Liver (tissue), 8 donors: ENCODE measurements at regions not wholly inside any gene's neighbourhood (a gene's known extent, or its start where the extent isn't known, plus 50 kb on each side); places are given as distances from the start of the nearest gene placed in this dataset.

ENCODE experiments used
- DNase-seq: peaks from one replicate; pipeline ENCODE4 v3.0.0-alpha.2; 2017; ENCODE audit warnings: low spot score
- H3K27ac ChIP-seq, 2 donors: one replicate each; pipeline ENCODE4 v1.7.0; 2013; ENCODE audit warnings: inconsistent platforms in 2 of 2, low read length in 2 of 2, control low read depth in 1 of 2, low read depth in 1 of 2, mild to moderate bottlenecking in 1 of 2
- H3K27me3 ChIP-seq, 4 donors: one replicate each; pipeline versions ENCODE4 v1.6.1 to v1.7.0; 2013; ENCODE audit warnings: low read length in 3 of 4, inconsistent platforms in 1 of 4, mild to moderate bottlenecking in 1 of 4, moderate library complexity in 1 of 4; ENCODE audit not compliant: control insufficient read depth in 4 of 4, insufficient read depth in 4 of 4
- H3K36me3 ChIP-seq, 4 donors: one replicate each; pipeline versions ENCODE4 v1.6.1 to v1.7.0; 2013; ENCODE audit warnings: low read length in 3 of 4, mild to moderate bottlenecking in 3 of 4, low read depth in 1 of 4, moderate library complexity in 1 of 4; ENCODE audit not compliant: control insufficient read depth in 4 of 4, insufficient read depth in 3 of 4
- H3K4me1 ChIP-seq, 4 donors: one replicate each; pipeline versions ENCODE4 v1.6.1 to v1.7.0; 2013; ENCODE audit warnings: low read length in 3 of 4, mild to moderate bottlenecking in 3 of 4, moderate library complexity in 1 of 4; ENCODE audit not compliant: control insufficient read depth in 4 of 4, insufficient read depth in 4 of 4
- H3K4me3 ChIP-seq, 3 donors: one replicate each; pipeline versions ENCODE4 v1.6.1 to v1.7.0; 2013; ENCODE audit warnings: low read length in 3 of 3, control low read depth in 1 of 3, low read depth in 1 of 3, mild to moderate bottlenecking in 1 of 3
- H3K9ac ChIP-seq, 2 donors: one replicate each; pipeline ENCODE4 v1.7.0; 2013; ENCODE audit warnings: low read length in 2 of 2, mild to moderate bottlenecking in 2 of 2, moderate library complexity in 2 of 2, control low read depth in 1 of 2, low read depth in 1 of 2
- H3K9me3 ChIP-seq, 4 donors: one replicate each; pipeline versions ENCODE4 v1.6.1 to v1.7.0; 2013; ENCODE audit warnings: low read length in 3 of 4; ENCODE audit not compliant: control insufficient read depth in 4 of 4
- ATF3 ChIP-seq: IDR thresholded peaks from 2 replicates; pipeline ENCODE4 v1.6.1; 2016; ENCODE audit warnings: antibody characterized with exemption
- CTCF ChIP-seq: fragments of 150-350 bp; IDR thresholded peaks from 2 replicates; pipeline ENCODE4 v1.5.1; 2017; ENCODE audit warnings: improper control_type of control experiment, low read depth, low read length; ENCODE audit not compliant: missing input control
- EGR1 ChIP-seq, 2 donors: IDR thresholded peaks; 2 replicates each; pipeline ENCODE4 v1.6.1; 2016 to 2018; ENCODE audit warnings: antibody characterized with exemption in 2 of 2, low read depth in 2 of 2
- FOXA1 ChIP-seq: IDR thresholded peaks from 2 replicates; pipeline ENCODE4 v1.6.1; 2016; ENCODE audit warnings: antibody characterized with exemption
- FOXA2 ChIP-seq: IDR thresholded peaks from 2 replicates; pipeline ENCODE4 v1.6.1; 2016; ENCODE audit warnings: antibody characterized with exemption
- GABPA ChIP-seq, 2 donors: IDR thresholded peaks in 1 of 2; conservative IDR thresholded peaks in 1 of 2; 2 replicates each; pipeline ENCODE4 v1.6.1; 2016; ENCODE audit warnings: antibody characterized with exemption in 2 of 2, mild to moderate bottlenecking in 1 of 2, moderate library complexity in 1 of 2
- HNF4A ChIP-seq, 2 donors: conservative IDR thresholded peaks; 2 replicates each; pipeline ENCODE4 v1.6.1; 2016; ENCODE audit warnings: antibody characterized with exemption in 2 of 2, mild to moderate bottlenecking in 2 of 2
- HNF4G ChIP-seq: IDR thresholded peaks from 2 replicates; pipeline ENCODE4 v1.6.1; 2016; ENCODE audit warnings: antibody characterized with exemption
- JUND ChIP-seq, 2 donors: IDR thresholded peaks; 2 replicates each; pipeline ENCODE4 v1.6.1; 2016; ENCODE audit warnings: antibody characterized with exemption in 2 of 2
- MAX ChIP-seq: IDR thresholded peaks from 2 replicates; pipeline ENCODE4 v1.6.1; 2016; ENCODE audit warnings: antibody characterized with exemption
- NR2F2 ChIP-seq: IDR thresholded peaks from 2 replicates; pipeline ENCODE4 v1.6.1; 2016; ENCODE audit warnings: antibody characterized with exemption
- RAD21 ChIP-seq, 2 donors: IDR thresholded peaks; 2 replicates each; pipeline ENCODE4 v1.6.1; 2016; ENCODE audit warnings: antibody characterized with exemption in 2 of 2, mild to moderate bottlenecking in 2 of 2
- REST ChIP-seq: IDR thresholded peaks from 2 replicates; pipeline ENCODE4 v1.6.1; 2016; ENCODE audit warnings: antibody characterized with exemption, mild to moderate bottlenecking
- RXRA ChIP-seq, 2 donors: IDR thresholded peaks; 2 replicates each; pipeline ENCODE4 v1.6.1; 2017 to 2018; ENCODE audit warnings: antibody characterized with exemption in 2 of 2, mild to moderate bottlenecking in 1 of 2
- SP1 ChIP-seq: IDR thresholded peaks from 2 replicates; pipeline ENCODE4 v1.6.1; 2018; ENCODE audit warnings: antibody characterized with exemption, mild to moderate bottlenecking
- TAF1 ChIP-seq: conservative IDR thresholded peaks from 2 replicates; pipeline ENCODE4 v1.6.1; 2016; ENCODE audit warnings: antibody characterized with exemption, mild to moderate bottlenecking
- YY1 ChIP-seq: IDR thresholded peaks from 2 replicates; pipeline ENCODE4 v1.6.1; 2016; ENCODE audit warnings: antibody characterized with exemption, mild to moderate bottlenecking
- ZBTB33 ChIP-seq: IDR thresholded peaks from 2 replicates; pipeline ENCODE4 v1.6.1; 2016; ENCODE audit warnings: antibody characterized with exemption
- WGBS: extraction: QIAGEN DNeasy Blood & Tissue Kit; methylation state at CpG from one replicate; pipeline ENCODE4 v1.1.7; 2013; 5-methylcytosine and 5-hydroxymethylcytosine counted together
- donor health status: healthy.
- donor health status: healthy.
- donor health status: healthy.
- donor health status: healthy.
- donor health status: healthy.

- no peaks in the 10 kb centered on the region for H3K9me3 ChIP-seq
- WGBS = 88% methylated on average over 15 of the region's 15 CpGs
- DNase-seq = no peak
- TF ChIP-seq ATF3 = no peak
- no peak for TF ChIP-seq RXRA (IDR thresholded peaks at IDR 0.05)
- TF ChIP-seq REST = no peak
- TF ChIP-seq HNF4G = no peak
- no peak overlapping the region for H3K27ac ChIP-seq
- H3K27me3 ChIP-seq = peaks cover 0 to 3% (median 0%) of the 10 kb centered on the region in 4 donors
- H3K4me1 ChIP-seq = no peaks in the 10 kb centered on the region
- H3K36me3 ChIP-seq = no peaks in the 10 kb centered on the region
- H3K4me3 ChIP-seq = no peak overlapping the region
- no peak overlapping the region for H3K9ac ChIP-seq
Observed at GRCh38 chr2:120787111-120787821, 51.6 kb downstream of the GLI2 start.

- no peak for DNase-seq
Observed at GRCh38 chr2:120787822-120788700, 52.4 kb downstream of the GLI2 start.

More at GRCh38 chr2:120787822-120788700, 52.4 kb downstream of the GLI2 start:
- no peaks in the 10 kb centered on the region for H3K36me3 ChIP-seq
- no peak for TF ChIP-seq FOXA2
- no peak for TF ChIP-seq YY1
- TF ChIP-seq EGR1 (IDR thresholded peaks at IDR 0.05; ENCODE audit: low read depth in 2 of 2) = no peak
- no peak for TF ChIP-seq ZBTB33
- TF ChIP-seq SP1 = no peak
- no peak for TF ChIP-seq HNF4A (conservative IDR thresholded peaks at IDR 0.05)
- TF ChIP-seq ATF3 = no peak
- no peak for TF ChIP-seq HNF4G
- no peak for TF ChIP-seq NR2F2
- TF ChIP-seq JUND (IDR thresholded peaks at IDR 0.05) = no peak
- no peak for TF ChIP-seq FOXA1
- no peak for TF ChIP-seq GABPA (IDR thresholded peaks at IDR 0.05 in 1 of 2, conservative IDR thresholded peaks at IDR 0.05 in 1 of 2)
- TF ChIP-seq MAX = no peak
- no peak for TF ChIP-seq TAF1
- TF ChIP-seq RAD21 (IDR thresholded peaks at IDR 0.05) = no peak
- TF ChIP-seq CTCF = no peak
- TF ChIP-seq REST = no peak
- TF ChIP-seq RXRA (IDR thresholded peaks at IDR 0.05) = no peak
- H3K4me1 ChIP-seq = no peaks in the 10 kb centered on the region
- 72% methylated on average over 10 of the region's 10 CpGs for WGBS
- H3K27ac ChIP-seq = no peak overlapping the region
- no peak overlapping the region for H3K4me3 ChIP-seq
- H3K27me3 ChIP-seq = peaks cover 0 to 3% (median 0%) of the 10 kb centered on the region in 4 donors
- no peak overlapping the region for H3K9ac ChIP-seq
- no peaks in the 10 kb centered on the region for H3K9me3 ChIP-seq
